Stomach smooth muscle (tissue), 2 donors: ENCODE measurements at regions not wholly inside any gene's neighbourhood (a gene's known extent, or its start where the extent isn't known, plus 50 kb on each side); places are given as distances from the start of the nearest gene placed in this dataset.

Experiments used
- H3K27ac ChIP-seq: one replicate; pipeline ENCODE4 v1.7.0; 2013; ENCODE audit warnings: mild to moderate bottlenecking, low read length, inconsistent platforms
- H3K27me3 ChIP-seq, 2 donors: one replicate each; pipeline ENCODE4 v1.7.0; 2013; ENCODE audit warnings: low read length in 2 of 2; ENCODE audit not compliant: insufficient read depth in 2 of 2, control insufficient read depth in 1 of 2
- H3K36me3 ChIP-seq, 2 donors: one replicate each; pipeline ENCODE4 v1.7.0; 2013; ENCODE audit warnings: low read length in 2 of 2; ENCODE audit not compliant: control insufficient read depth in 2 of 2, insufficient read depth in 2 of 2
- H3K4me1 ChIP-seq: one replicate; pipeline ENCODE4 v1.7.0; 2013; ENCODE audit warnings: low read length; ENCODE audit not compliant: control insufficient read depth, insufficient read depth
- H3K4me3 ChIP-seq, 2 donors: one replicate each; pipeline ENCODE4 v1.7.0; 2013; ENCODE audit warnings: low read length in 2 of 2
- H3K9ac ChIP-seq, 2 donors: one replicate each; pipeline ENCODE4 v1.7.0; 2013; ENCODE audit warnings: low read length in 2 of 2, mild to moderate bottlenecking in 1 of 2
- H3K9me3 ChIP-seq, 2 donors: one replicate each; pipeline ENCODE4 v1.7.0; 2013; ENCODE audit warnings: low read length in 2 of 2; ENCODE audit not compliant: control insufficient read depth in 2 of 2
- donor health status: healthy.
- donor health status: Pancreatic carcinoma.

- no peak overlapping the region for H3K4me3 ChIP-seq
- no peak overlapping the region for H3K9ac ChIP-seq
- H3K27me3 ChIP-seq = no peaks in the 10 kb centered on the region
- H3K36me3 ChIP-seq = no peaks in the 10 kb centered on the region
- no peaks in the 10 kb centered on the region for H3K9me3 ChIP-seq
- no peak overlapping the region for H3K27ac ChIP-seq
- no peaks in the 10 kb centered on the region for H3K4me1 ChIP-seq
Measured at GRCh38 chr7:118735441-118735840, 510.9 kb downstream of the ANKRD7 start.

- Histone ChIP-seq H3K36me3 (no peaks in the 10 kb centered on the region), H3K27me3 (no peaks in the 10 kb centered on the region), H3K27ac (no peak overlapping the region), H3K9me3 (no peaks in the 10 kb centered on the region), H3K9ac (no peak overlapping the region), H3K4me1 (no peaks in the 10 kb centered on the region), H3K4me3 (no peak overlapping the region)
Measured at GRCh38 chr7:118737935-118738334, 513.4 kb downstream of the ANKRD7 start.

GRCh38 chr7:118745927-118746326 lies 521.4 kb downstream of the ANKRD7 start:
- Histone ChIP-seq H3K4me3 (no peak overlapping the region), H3K27ac (no peak overlapping the region), H3K9me3 (no peaks in the 10 kb centered on the region), H3K9ac (no peak overlapping the region), H3K36me3 (no peaks in the 10 kb centered on the region), H3K4me1 (no peaks in the 10 kb centered on the region), H3K27me3 (no peaks in the 10 kb centered on the region)

- Histone ChIP-seq H3K9me3 (no peaks in the 10 kb centered on the region), H3K4me3 (no peak overlapping the region), H3K27me3 (no peaks in the 10 kb centered on the region), H3K4me1 (no peaks in the 10 kb centered on the region), H3K9ac (no peak overlapping the region), H3K27ac (no peak overlapping the region), H3K36me3 (no peaks in the 10 kb centered on the region)
Measured at GRCh38 chr7:118747473-118747872, 523.0 kb downstream of the ANKRD7 start.

- Histone ChIP-seq H3K27ac (no peak overlapping the region), H3K4me3 (no peak overlapping the region), H3K4me1 (no peaks in the 10 kb centered on the region), H3K27me3 (no peaks in the 10 kb centered on the region), H3K9me3 (no peaks in the 10 kb centered on the region), H3K36me3 (no peaks in the 10 kb centered on the region), H3K9ac (no peak overlapping the region)
Measured at GRCh38 chr7:118753479-118753878, 529.0 kb downstream of the ANKRD7 start.

GRCh38 chr7:118754608-118755007 lies 530.1 kb downstream of the ANKRD7 start:
- no peaks in the 10 kb centered on the region for H3K4me1 ChIP-seq
- no peak overlapping the region for H3K9ac ChIP-seq
- no peak overlapping the region for H3K4me3 ChIP-seq
- H3K9me3 ChIP-seq = no peaks in the 10 kb centered on the region
- no peak overlapping the region for H3K27ac ChIP-seq
- no peaks in the 10 kb centered on the region for H3K27me3 ChIP-seq
- no peaks in the 10 kb centered on the region for H3K36me3 ChIP-seq

GRCh38 chr7:118755067-118755625 lies 530.6 kb downstream of the ANKRD7 start:
- H3K27me3 ChIP-seq = no peaks in the 10 kb centered on the region
- no peaks in the 10 kb centered on the region for H3K9me3 ChIP-seq
- H3K27ac ChIP-seq = no peak overlapping the region
- H3K4me1 ChIP-seq = no peaks in the 10 kb centered on the region
- no peak overlapping the region for H3K9ac ChIP-seq
- H3K4me3 ChIP-seq = no peak overlapping the region
- no peaks in the 10 kb centered on the region for H3K36me3 ChIP-seq

GRCh38 chr7:118757066-118757465 lies 532.6 kb downstream of the ANKRD7 start:
- Histone ChIP-seq H3K4me1 (no peaks in the 10 kb centered on the region), H3K27ac (no peak overlapping the region), H3K9me3 (no peaks in the 10 kb centered on the region), H3K27me3 (no peaks in the 10 kb centered on the region), H3K36me3 (no peaks in the 10 kb centered on the region), H3K4me3 (no peak overlapping the region), H3K9ac (no peak overlapping the region)

GRCh38 chr7:118758582-118758981 lies 534.1 kb downstream of the ANKRD7 start:
- Histone ChIP-seq H3K36me3 (no peaks in the 10 kb centered on the region), H3K27me3 (no peaks in the 10 kb centered on the region), H3K27ac (no peak overlapping the region), H3K4me1 (no peaks in the 10 kb centered on the region), H3K9ac (no peak overlapping the region), H3K4me3 (no peak overlapping the region), H3K9me3 (no peaks in the 10 kb centered on the region)

- Histone ChIP-seq H3K27ac (no peak overlapping the region), H3K27me3 (no peaks in the 10 kb centered on the region), H3K36me3 (no peaks in the 10 kb centered on the region), H3K4me1 (no peaks in the 10 kb centered on the region), H3K4me3 (no peak overlapping the region), H3K9ac (no peak overlapping the region), H3K9me3 (no peaks in the 10 kb centered on the region)
Measured at GRCh38 chr7:118759921-118760320, 535.4 kb downstream of the ANKRD7 start.

GRCh38 chr7:118762451-118762850 lies 537.9 kb downstream of the ANKRD7 start:
- Histone ChIP-seq H3K27ac (no peak overlapping the region), H3K9ac (no peak overlapping the region), H3K27me3 (no peaks in the 10 kb centered on the region), H3K4me1 (no peaks in the 10 kb centered on the region), H3K4me3 (no peak overlapping the region), H3K9me3 (no peaks in the 10 kb centered on the region), H3K36me3 (no peaks in the 10 kb centered on the region)
